RCC 7860 (cell line): ENCODE measurements at regions not wholly inside any gene's neighbourhood (a gene's known extent, or its start where the extent isn't known, plus 50 kb on each side); places are given as distances from the start of the nearest gene placed in this dataset.

Source experiments
- DNase-seq: peaks from one replicate; pipeline ENCODE4 v3.0.0-alpha.2; 2015; ENCODE audit warnings: low spot score
- FAIRE-seq: peaks from 2 replicates; lab custom pipeline; 2012; peaks lifted over from hg19 to GRCh38; lab: Jason Lieb, UNC

- DNase-seq = no peak
- FAIRE-seq = no peak
These were observed 109.1 kb downstream of the LMO4 start for GRCh38 chr1:87437663-87438295.

- FAIRE-seq = no peak
These were observed 111.1 kb downstream of the LMO4 start for GRCh38 chr1:87439821-87440220.

GRCh38 chr1:87449348-87449963, 120.8 kb downstream of the LMO4 start:
- DNase-seq = no peak

More at GRCh38 chr1:87439821-87440220, 111.1 kb downstream of the LMO4 start:
- no peak for DNase-seq

GRCh38 chr1:87450136-87450535, 121.5 kb downstream of the LMO4 start:
- FAIRE-seq = no peak
- no peak for DNase-seq

More at GRCh38 chr1:87449348-87449963, 120.8 kb downstream of the LMO4 start:
- no peak for FAIRE-seq

GRCh38 chr1:87450615-87451209, 122.0 kb downstream of the LMO4 start:
- FAIRE-seq (no peak), DNase-seq (no peak)

GRCh38 chr1:87451229-87451920, 122.7 kb downstream of the LMO4 start:
- FAIRE-seq = no peak
- no peak for DNase-seq

- DNase-seq (no peak), FAIRE-seq (no peak)
These were observed 124.0 kb downstream of the LMO4 start for GRCh38 chr1:87452648-87453047.

- no peak for FAIRE-seq
- no peak for DNase-seq
These were observed 128.7 kb downstream of the LMO4 start for GRCh38 chr1:87457408-87457807.

GRCh38 chr1:87462894-87463293, 134.2 kb downstream of the LMO4 start:
- FAIRE-seq (no peak), DNase-seq (no peak)

GRCh38 chr1:87464022-87464490, 135.4 kb downstream of the LMO4 start:
- DNase-seq = no peak
- FAIRE-seq = no peak

- DNase-seq = no peak
- no peak for FAIRE-seq
These were observed 137.9 kb downstream of the LMO4 start for GRCh38 chr1:87466621-87467020.

GRCh38 chr1:87472716-87473115, 144.0 kb downstream of the LMO4 start:
- DNase-seq = no peak
- no peak for FAIRE-seq

- DNase-seq (no peak), FAIRE-seq (no peak)
These were observed 144.6 kb downstream of the LMO4 start for GRCh38 chr1:87473203-87473661.

GRCh38 chr1:87474098-87474497, 145.4 kb downstream of the LMO4 start:
- no peak for FAIRE-seq

GRCh38 chr1:87478231-87478630, 149.6 kb downstream of the LMO4 start:
- no peak for FAIRE-seq
- DNase-seq = no peak

More at GRCh38 chr1:87474098-87474497, 145.4 kb downstream of the LMO4 start:
- no peak for DNase-seq

GRCh38 chr1:87495147-87495546, 166.5 kb downstream of the LMO4 start:
- DNase-seq = no peak
- no peak for FAIRE-seq

- no peak for DNase-seq
- FAIRE-seq = no peak
These were observed 167.2 kb downstream of the LMO4 start for GRCh38 chr1:87495870-87496269.

- FAIRE-seq (no peak), DNase-seq (no peak)
These were observed 168.9 kb downstream of the LMO4 start for GRCh38 chr1:87497380-87498203.

GRCh38 chr1:87501738-87502137, 173.1 kb downstream of the LMO4 start:
- no peak for FAIRE-seq

GRCh38 chr1:87505391-87505983, 176.8 kb downstream of the LMO4 start:
- no peak for DNase-seq
- FAIRE-seq = no peak

More at GRCh38 chr1:87501738-87502137, 173.1 kb downstream of the LMO4 start:
- DNase-seq = no peak
